WTC11 (cell line): ENCODE measurements at regions not wholly inside any gene's neighbourhood (a gene's known extent, or its start where the extent isn't known, plus 50 kb on each side); places are given as distances from the start of the nearest gene placed in this dataset.

Source experiments
- AFF4 ChIP-seq: sonication (generic); formaldehyde crosslinking; IDR thresholded peaks from 2 replicates; pipeline ENCODE4 v1.8.1; 2023; ENCODE audit warnings: mild to moderate bottlenecking, missing genetic modification reagents, borderline replicate concordance
- CREM ChIP-seq: sonication (generic); formaldehyde crosslinking; IDR thresholded peaks from 2 replicates; pipeline ENCODE4 v1.8.1; 2022; ENCODE audit warnings: mild to moderate bottlenecking, missing genetic modification reagents, moderate library complexity
- CTCF ChIP-seq: fragments of 200-600 bp; IDR thresholded peaks from 2 replicates; pipeline ENCODE4 v1.8.0; 2022; ENCODE audit warnings: antibody characterized with exemption
- ELF4 ChIP-seq: sonication (generic); formaldehyde crosslinking; IDR thresholded peaks from 2 replicates; pipeline ENCODE4 v1.8.1; 2022; ENCODE audit warnings: low read depth, mild to moderate bottlenecking, moderate library complexity, missing genetic modification reagents
- FOXP1 ChIP-seq: sonication (generic); formaldehyde crosslinking; IDR thresholded peaks from 2 replicates; pipeline ENCODE4 v1.8.0; 2022; ENCODE audit warnings: missing genetic modification reagents, mild to moderate bottlenecking, moderate library complexity, borderline replicate concordance
- GABPB1 ChIP-seq: sonication (generic); formaldehyde crosslinking; IDR thresholded peaks from 2 replicates; pipeline ENCODE4 v1.8.1; 2023; ENCODE audit warnings: mild to moderate bottlenecking, missing genetic modification reagents
- IRF2 ChIP-seq: sonication (generic); formaldehyde crosslinking; IDR thresholded peaks from 2 replicates; pipeline ENCODE4 v1.8.0; 2022; ENCODE audit warnings: low read depth, missing genetic modification reagents, borderline replicate concordance
- NFYB ChIP-seq: sonication (generic); formaldehyde crosslinking; conservative IDR thresholded peaks from 2 replicates; pipeline ENCODE4 v1.8.0; 2022; ENCODE audit warnings: low read depth, missing genetic modification reagents
- NR3C1 ChIP-seq: sonication (generic); formaldehyde crosslinking; conservative IDR thresholded peaks from 2 replicates; pipeline ENCODE4 v1.8.1; 2023; ENCODE audit warnings: low read depth, mild to moderate bottlenecking, missing genetic modification reagents
- TF ChIP-seq, protein P1 (sequence below): sonication (generic); formaldehyde crosslinking; IDR thresholded peaks from 2 replicates; pipeline ENCODE4 v1.8.1; 2022; ENCODE audit warnings: low read depth, missing genetic modification reagents, borderline replicate concordance

- no peak for TF ChIP-seq FOXP1
- no peak for TF ChIP-seq CTCF
- no peak for TF ChIP-seq NFYB (CRISPR knock-in tag)
- no peak for TF ChIP-seq NR3C1 (CRISPR knock-in tag)
- no peak for TF ChIP-seq ELF4 (CRISPR knock-in tag)
- TF ChIP-seq GABPB1 (CRISPR knock-in tag) = no peak
- no peak for TF ChIP-seq CREM (CRISPR knock-in tag)
- TF ChIP-seq, protein P1, sequence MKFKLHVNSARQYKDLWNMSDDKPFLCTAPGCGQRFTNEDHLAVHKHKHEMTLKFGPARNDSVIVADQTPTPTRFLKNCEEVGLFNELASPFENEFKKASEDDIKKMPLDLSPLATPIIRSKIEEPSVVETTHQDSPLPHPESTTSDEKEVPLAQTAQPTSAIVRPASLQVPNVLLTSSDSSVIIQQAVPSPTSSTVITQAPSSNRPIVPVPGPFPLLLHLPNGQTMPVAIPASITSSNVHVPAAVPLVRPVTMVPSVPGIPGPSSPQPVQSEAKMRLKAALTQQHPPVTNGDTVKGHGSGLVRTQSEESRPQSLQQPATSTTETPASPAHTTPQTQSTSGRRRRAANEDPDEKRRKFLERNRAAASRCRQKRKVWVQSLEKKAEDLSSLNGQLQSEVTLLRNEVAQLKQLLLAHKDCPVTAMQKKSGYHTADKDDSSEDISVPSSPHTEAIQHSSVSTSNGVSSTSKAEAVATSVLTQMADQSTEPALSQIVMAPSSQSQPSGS (CRISPR knock-in tag) = no peak
- no peak for TF ChIP-seq IRF2
- no peak for TF ChIP-seq AFF4
Measured at GRCh38 chr14:53783256-53783655, 173.4 kb downstream of the BMP4 start.
